OCI-LY3 (cell line): ENCODE measurements at regions not wholly inside any gene's neighbourhood (a gene's known extent, or its start where the extent isn't known, plus 50 kb on each side); places are given as distances from the start of the nearest gene placed in this dataset.

ENCODE experiments used
- H2AFZ ChIP-seq: fragments of 200-600, 300-600 bp; shearing (Covaris generic); 2 replicates; pipeline ENCODE4 v1.6.0; 2014; ENCODE audit warnings: antibody characterized with exemption, low read depth, low read length
- H3K27ac ChIP-seq: fragments of 200-600, 300-600 bp; sonication (generic); 2 replicates; pipeline ENCODE4 v1.5.1; 2014; ENCODE audit warnings: mild to moderate bottlenecking, low read length, moderate library complexity, mixed read lengths
- H3K27me3 ChIP-seq: fragments of 200-600, 300-600 bp; sonication (generic); 2 replicates; pipeline ENCODE4 v1.6.1; 2014; ENCODE audit warnings: low read depth, low read length, mixed read lengths
- H3K36me3 ChIP-seq: fragments of 200-600, 300-600 bp; sonication (generic); replicated peaks from 2 replicates; pipeline ENCODE3; 2014; ENCODE audit warnings: low read depth, low read length, mixed read lengths
- H3K4me1 ChIP-seq: fragments of 300-600, 200-600 bp; sonication (generic); 2 replicates; pipeline ENCODE4 v1.6.1; 2014; ENCODE audit warnings: low read length, mixed read lengths
- H3K4me2 ChIP-seq: fragments of 200-600, 300-600 bp; sonication (generic); 2 replicates; pipeline ENCODE4 v1.6.1; 2014; ENCODE audit warnings: low read length, mixed read lengths
- H3K4me3 ChIP-seq: fragments of 300-600, 200-600 bp; sonication (generic); 2 replicates; pipeline ENCODE4 v1.5.1; 2014; ENCODE audit warnings: antibody characterized with exemption, mild to moderate bottlenecking, low read length, moderate library complexity
- H3K79me2 ChIP-seq: fragments of 300-600, 200-600 bp; shearing (Covaris generic); 2 replicates; pipeline ENCODE4 v1.6.1; 2014; ENCODE audit warnings: mild to moderate bottlenecking, low read length, mixed read lengths
- H3K9ac ChIP-seq: fragments of 300-600, 200-600 bp; shearing (Covaris generic); 2 replicates; pipeline ENCODE4 v1.6.0; 2014; ENCODE audit warnings: mild to moderate bottlenecking, low read length, moderate library complexity
- H3K9me3 ChIP-seq: fragments of 200-600, 300-600 bp; shearing (Covaris generic); 2 replicates; pipeline ENCODE4 v1.6.1; 2014; ENCODE audit warnings: low read length, mixed read lengths; ENCODE audit not compliant: insufficient read depth
- H4K20me1 ChIP-seq: fragments of 200-600, 300-600 bp; sonication (generic); 2 replicates; pipeline ENCODE4 v1.6.1; 2016; ENCODE audit warnings: low read length, mixed read lengths; ENCODE audit not compliant: insufficient read depth
- EZH2phosphoT487 ChIP-seq: fragments of 200-600 bp; shearing (Covaris generic); IDR thresholded peaks from 2 replicates; pipeline ENCODE4 v1.6.1; 2018; ENCODE audit warnings: antibody characterized with exemption, mixed run types, low read depth
- TF ChIP-seq, protein P1 (sequence below): fragments of 200-600, 300-600 bp; sonication (generic); IDR thresholded peaks from 2 replicates; pipeline ENCODE4 v1.5.1; 2014; ENCODE audit warnings: antibody characterized with exemption, low read length, low read depth

GRCh38 chr3:159148466-159148865 lies 346.6 kb downstream of the MFSD1 start:
- Histone ChIP-seq H2AFZ (no peak overlapping the region), H3K9me3 (no peaks in the 10 kb centered on the region), H4K20me1 (no peaks in the 10 kb centered on the region), H3K27ac (no peak overlapping the region), H3K79me2 (no peaks in the 10 kb centered on the region), H3K4me1 (peaks cover 8% of the 10 kb centered on the region), H3K4me2 (no peak overlapping the region), H3K9ac (no peak overlapping the region), H3K4me3 (no peak overlapping the region), H3K27me3 (0 out of 2 replicates have a peak, but pooled peaks cover 5% of the 10 kb centered on the region), H3K36me3 (no peaks in the 10 kb centered on the region)
- TF ChIP-seq, protein P1, sequence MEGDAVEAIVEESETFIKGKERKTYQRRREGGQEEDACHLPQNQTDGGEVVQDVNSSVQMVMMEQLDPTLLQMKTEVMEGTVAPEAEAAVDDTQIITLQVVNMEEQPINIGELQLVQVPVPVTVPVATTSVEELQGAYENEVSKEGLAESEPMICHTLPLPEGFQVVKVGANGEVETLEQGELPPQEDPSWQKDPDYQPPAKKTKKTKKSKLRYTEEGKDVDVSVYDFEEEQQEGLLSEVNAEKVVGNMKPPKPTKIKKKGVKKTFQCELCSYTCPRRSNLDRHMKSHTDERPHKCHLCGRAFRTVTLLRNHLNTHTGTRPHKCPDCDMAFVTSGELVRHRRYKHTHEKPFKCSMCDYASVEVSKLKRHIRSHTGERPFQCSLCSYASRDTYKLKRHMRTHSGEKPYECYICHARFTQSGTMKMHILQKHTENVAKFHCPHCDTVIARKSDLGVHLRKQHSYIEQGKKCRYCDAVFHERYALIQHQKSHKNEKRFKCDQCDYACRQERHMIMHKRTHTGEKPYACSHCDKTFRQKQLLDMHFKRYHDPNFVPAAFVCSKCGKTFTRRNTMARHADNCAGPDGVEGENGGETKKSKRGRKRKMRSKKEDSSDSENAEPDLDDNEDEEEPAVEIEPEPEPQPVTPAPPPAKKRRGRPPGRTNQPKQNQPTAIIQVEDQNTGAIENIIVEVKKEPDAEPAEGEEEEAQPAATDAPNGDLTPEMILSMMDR: no peak
- TF ChIP-seq EZH2phosphoT487: no peak

DNA sequence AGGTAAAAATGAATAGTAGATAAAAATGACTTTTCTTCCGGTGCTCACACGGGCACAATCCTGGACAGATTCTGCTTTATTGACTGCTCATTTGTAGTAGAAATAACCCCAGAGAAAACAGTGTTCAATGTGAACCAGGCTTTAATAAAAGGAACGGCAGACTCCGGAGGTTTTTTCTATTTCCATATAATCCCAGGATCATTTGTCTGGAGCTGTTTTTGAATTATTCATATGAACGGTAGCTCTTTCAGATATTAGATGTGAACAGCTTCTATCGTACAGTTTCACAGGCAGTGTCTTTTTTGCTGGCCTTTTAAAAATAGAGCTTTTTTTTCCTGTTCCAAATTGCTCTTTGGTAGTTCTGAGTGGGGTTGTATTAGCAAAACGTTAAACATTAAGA lies 347.3 kb downstream of the MFSD1 start:
- no peaks in the 10 kb centered on the region for H3K36me3 ChIP-seq
- no peak overlapping the region for H3K4me2 ChIP-seq
- H3K79me2 ChIP-seq: no peaks in the 10 kb centered on the region
- no peak overlapping the region for H3K9ac ChIP-seq
- no peaks in the 10 kb centered on the region for H4K20me1 ChIP-seq
- H3K9me3 ChIP-seq: no peaks in the 10 kb centered on the region
- no peak for TF ChIP-seq EZH2phosphoT487
- TF ChIP-seq, protein P1: no peak
- no peak overlapping the region for H2AFZ ChIP-seq
- no peak overlapping the region for H3K27ac ChIP-seq
- 0 out of 2 replicates have a peak, but pooled peaks cover 5% of the 10 kb centered on the region for H3K27me3 ChIP-seq
- H3K4me3 ChIP-seq: no peak overlapping the region
- peaks cover 8% of the 10 kb centered on the region for H3K4me1 ChIP-seq

GRCh38 chr3:159149633-159150032 lies 347.8 kb downstream of the MFSD1 start:
- H3K9me3 ChIP-seq: no peaks in the 10 kb centered on the region
- H4K20me1 ChIP-seq: no peaks in the 10 kb centered on the region
- no peak overlapping the region for H2AFZ ChIP-seq
- TF ChIP-seq, protein P1: no peak
- no peak for TF ChIP-seq EZH2phosphoT487
- no peak overlapping the region for H3K4me2 ChIP-seq
- H3K36me3 ChIP-seq: no peaks in the 10 kb centered on the region
- H3K4me1 ChIP-seq: peaks cover 8% of the 10 kb centered on the region
- no peak overlapping the region for H3K9ac ChIP-seq
- 0 out of 2 replicates have a peak, but pooled peaks cover 5% of the 10 kb centered on the region for H3K27me3 ChIP-seq
- no peak overlapping the region for H3K4me3 ChIP-seq
- no peak overlapping the region for H3K27ac ChIP-seq
- H3K79me2 ChIP-seq: no peaks in the 10 kb centered on the region

- no peak for TF ChIP-seq EZH2phosphoT487
- TF ChIP-seq, protein P1: no peak
- no peak overlapping the region for H3K4me2 ChIP-seq
- 0 out of 2 replicates have a peak, but pooled peaks cover 5% of the 10 kb centered on the region for H3K27me3 ChIP-seq
- peaks cover 8% of the 10 kb centered on the region for H3K4me1 ChIP-seq
- no peaks in the 10 kb centered on the region for H3K9me3 ChIP-seq
- H3K4me3 ChIP-seq: no peak overlapping the region
- H3K79me2 ChIP-seq: no peaks in the 10 kb centered on the region
- H3K27ac ChIP-seq: no peak overlapping the region
- H3K36me3 ChIP-seq: no peaks in the 10 kb centered on the region
- no peaks in the 10 kb centered on the region for H4K20me1 ChIP-seq
- H2AFZ ChIP-seq: no peak overlapping the region
- H3K9ac ChIP-seq: no peak overlapping the region
Observed at GRCh38 chr3:159150180-159150579, 348.3 kb downstream of the MFSD1 start.
